ENCODE measurements at regions not wholly inside any gene's neighbourhood (a gene's known extent, or its start where the extent isn't known, plus 50 kb on each side); places are given as distances from the start of the nearest gene placed in this dataset.

GRCh38 chr16:86180780-86181179, 281.8 kb downstream of the IRF8 start:
- TF ChIP-seq CTCF (IDR thresholded peaks at IDR 0.05 in 2 of 3, conservative IDR thresholded peaks at IDR 0.05 in 1 of 3; ENCODE audit: control insufficient read depth in 2 of 3, extremely low read depth in 1 of 3, insufficient read depth in 1 of 3, low read depth in 3 of 3, low read length in 3 of 3) (no peak), RCOR1 (conservative IDR thresholded peaks at IDR 0.05; ENCODE audit: low read depth, low read length) (no peak), MAX (IDR thresholded peaks at IDR 0.05; ENCODE audit: low read depth, low read length) (no peak)

All from GM12878 (cell line).